CD14-positive monocyte (primary cell): ENCODE measurements at regions not wholly inside any gene's neighbourhood (a gene's known extent, or its start where the extent isn't known, plus 50 kb on each side); places are given as distances from the start of the nearest gene placed in this dataset.

Experiments used
- DNase-seq, 3 donors: peaks; one replicate each; pipeline ENCODE4 v3.0.0-alpha.2; 2011 to 2022
- H2AFZ ChIP-seq: 2 replicates; pipeline ENCODE4 v1.6.0; 2012; ENCODE audit warnings: mild to moderate bottlenecking, low read depth, low read length, inconsistent platforms; ENCODE audit not compliant: insufficient read depth, poor library complexity, severe bottlenecking
- H3K27ac ChIP-seq, 2 donors: 1 replicate in 1 of 2; 2 replicates in 1 of 2; pipeline ENCODE4 v1.5.1; 2012 to 2013; ENCODE audit warnings: low read length in 2 of 2, control low read depth in 1 of 2, inconsistent platforms in 1 of 2, low read depth in 1 of 2, mild to moderate bottlenecking in 1 of 2
- H3K27me3 ChIP-seq, 2 donors: one replicate each; pipeline versions ENCODE4 v1.6.0 to v1.6.1; 2011 to 2013; ENCODE audit warnings: low read length in 2 of 2; ENCODE audit not compliant: control insufficient read depth in 2 of 2, insufficient read depth in 2 of 2
- H3K36me3 ChIP-seq, 2 donors: replicated peaks in 1 of 2; 1 replicate in 1 of 2; 2 replicates in 1 of 2; pipeline versions ENCODE4 v1.5.1 to v1.6.1; 2012 to 2013; ENCODE audit warnings: low read length in 2 of 2, control low read depth in 1 of 2, inconsistent platforms in 1 of 2, mild to moderate bottlenecking in 1 of 2; ENCODE audit not compliant: insufficient read depth in 2 of 2, control insufficient read depth in 1 of 2
- H3K4me1 ChIP-seq, 2 donors: 1 replicate in 1 of 2; 2 replicates in 1 of 2; pipeline versions ENCODE4 v1.5.1 to v1.6.1; 2012 to 2013; ENCODE audit warnings: low read length in 2 of 2, control low read depth in 1 of 2, inconsistent platforms in 1 of 2, mild to moderate bottlenecking in 1 of 2, moderate library complexity in 1 of 2; ENCODE audit not compliant: insufficient read depth in 2 of 2, control insufficient read depth in 1 of 2
- H3K4me2 ChIP-seq: replicated peaks from 2 replicates; pipeline ENCODE3; 2012; ENCODE audit warnings: low read length, moderate library complexity, mild to moderate bottlenecking; ENCODE audit not compliant: poor library complexity, severe bottlenecking; ENCODE audit errors: extremely low read depth
- H3K4me3 ChIP-seq, 3 experiments: fragments of 200-600 bp in 1 of 3; sonication (generic) in 1 of 3; replicated peaks in 1 of 3; 1 replicate in 2 of 3; 2 replicates in 1 of 3; pipeline ENCODE4 v1.5.1; 2011 to 2013; ENCODE audit warnings: low read length in 3 of 3, mild to moderate bottlenecking in 3 of 3, control low read depth in 2 of 3, low read depth in 2 of 3, inconsistent platforms in 1 of 3, moderate library complexity in 1 of 3
- H3K79me2 ChIP-seq: 2 replicates; pipeline ENCODE4 v1.6.0; 2012; ENCODE audit warnings: mild to moderate bottlenecking, control low read depth, inconsistent platforms, low read length, moderate library complexity; ENCODE audit not compliant: insufficient read depth
- H3K9ac ChIP-seq: 2 replicates; pipeline ENCODE4 v1.6.0; 2017; ENCODE audit warnings: low read length, mild to moderate bottlenecking; ENCODE audit not compliant: insufficient read depth, poor library complexity, severe bottlenecking
- H3K9me3 ChIP-seq, 2 donors: replicated peaks in 1 of 2; 1 replicate in 1 of 2; 2 replicates in 1 of 2; pipeline versions ENCODE4 v1.5.1 to v1.6.1; 2012 to 2013; ENCODE audit warnings: low read length in 2 of 2, control low read depth in 1 of 2; ENCODE audit not compliant: control insufficient read depth in 1 of 2, insufficient read depth in 1 of 2
- H4K20me1 ChIP-seq: 2 replicates; pipeline ENCODE4 v1.6.0; 2012; ENCODE audit warnings: mild to moderate bottlenecking, low read length, control low read depth, moderate library complexity; ENCODE audit not compliant: insufficient read depth
- H3K27ac Mint-ChIP-seq, 7 donors: one replicate each; pipeline ENCODE4 v1.8.0; 2020; ENCODE audit warnings: mild to moderate bottlenecking in 7 of 7, mixed read lengths in 7 of 7, moderate library complexity in 6 of 7, inconsistent platforms in 2 of 7
- H3K27me3 Mint-ChIP-seq, 3 donors: one replicate each; pipeline ENCODE4 v1.8.0; 2021 to 2022; ENCODE audit warnings: low read depth in 3 of 3, mild to moderate bottlenecking in 3 of 3, mixed read lengths in 3 of 3, moderate library complexity in 3 of 3, inconsistent platforms in 1 of 3
- H3K36me3 Mint-ChIP-seq, 2 donors: one replicate each; pipeline ENCODE4 v1.8.0; 2020; ENCODE audit warnings: mixed read lengths in 2 of 2, inconsistent platforms in 1 of 2, mild to moderate bottlenecking in 1 of 2
- H3K4me1 Mint-ChIP-seq: one replicate; pipeline ENCODE4 v1.8.0; 2020; ENCODE audit warnings: mild to moderate bottlenecking, mixed read lengths
- H3K4me3 Mint-ChIP-seq, 2 donors: one replicate each; pipeline ENCODE4 v1.8.0; 2020; ENCODE audit warnings: mild to moderate bottlenecking in 2 of 2, mixed read lengths in 2 of 2, moderate library complexity in 1 of 2
- H3K9me3 Mint-ChIP-seq, 7 donors: one replicate each; pipeline ENCODE4 v1.8.0; 2020 to 2022; ENCODE audit warnings: mixed read lengths in 7 of 7, mild to moderate bottlenecking in 6 of 7, moderate library complexity in 6 of 7, inconsistent platforms in 2 of 7
- WGBS: methylation state at CpG from one replicate; pipeline ENCODE4 v1.1.5; 2013; ENCODE audit warnings: missing lambda C conversion rate; ENCODE audit not compliant: insufficient coverage; 5-methylcytosine and 5-hydroxymethylcytosine counted together
- intact Hi-C, 2 donors: fragments of 100-400 bp; cut with micrococcal nuclease; formaldehyde crosslinking; loops; one replicate each; pipeline versions ENCODE4 v1.15.0 to v1.15.1; 2023
- TF ChIP-seq, protein P1 (sequence below): fragments of 200-600 bp; IDR thresholded peaks from one replicate; pipeline ENCODE4 v1.8.0; 2022; ENCODE audit warnings: antibody characterized with exemption, mild to moderate bottlenecking

DNA sequence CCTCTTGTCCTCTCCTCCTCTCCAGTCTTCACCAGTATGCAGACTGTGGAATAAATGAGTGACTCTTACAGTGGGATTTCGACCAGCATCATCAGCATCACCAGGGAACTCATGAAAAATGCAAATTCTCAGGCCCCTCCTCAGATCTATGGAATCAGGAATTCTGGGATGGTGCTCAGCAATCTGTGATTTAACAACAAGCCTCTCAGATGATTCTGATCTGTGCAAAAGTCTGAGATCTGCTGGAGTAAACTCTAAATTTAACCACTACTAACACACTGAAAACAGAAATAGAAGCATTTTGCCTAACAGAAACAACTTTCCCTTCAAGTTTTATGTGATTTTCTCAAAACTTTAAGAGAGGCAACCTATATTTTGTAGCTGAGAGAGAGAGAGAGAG lies 124.8 kb upstream of the FAM3C start:
- H3K36me3 Mint-ChIP-seq = no peaks in the 10 kb centered on the region
- Histone ChIP-seq H3K9ac (no peak overlapping the region), H3K4me3 (no peak overlapping the region), H3K27me3 (no peaks in the 10 kb centered on the region), H3K27ac (no peak overlapping the region), H3K36me3 (no peaks in the 10 kb centered on the region), H3K9me3 (no peaks in the 10 kb centered on the region), H3K79me2 (no peaks in the 10 kb centered on the region), H4K20me1 (no peaks in the 10 kb centered on the region), H2AFZ (no peak overlapping the region), H3K4me1 (no peaks in the 10 kb centered on the region), H3K4me2 (no peak overlapping the region)
- no peaks in the 10 kb centered on the region for H3K9me3 Mint-ChIP-seq
- no peaks in the 10 kb centered on the region for H3K4me1 Mint-ChIP-seq
- no peak overlapping the region for H3K4me3 Mint-ChIP-seq
- no peaks in the 10 kb centered on the region for H3K27me3 Mint-ChIP-seq
- H3K27ac Mint-ChIP-seq = no peak overlapping the region
- TF ChIP-seq, protein P1, sequence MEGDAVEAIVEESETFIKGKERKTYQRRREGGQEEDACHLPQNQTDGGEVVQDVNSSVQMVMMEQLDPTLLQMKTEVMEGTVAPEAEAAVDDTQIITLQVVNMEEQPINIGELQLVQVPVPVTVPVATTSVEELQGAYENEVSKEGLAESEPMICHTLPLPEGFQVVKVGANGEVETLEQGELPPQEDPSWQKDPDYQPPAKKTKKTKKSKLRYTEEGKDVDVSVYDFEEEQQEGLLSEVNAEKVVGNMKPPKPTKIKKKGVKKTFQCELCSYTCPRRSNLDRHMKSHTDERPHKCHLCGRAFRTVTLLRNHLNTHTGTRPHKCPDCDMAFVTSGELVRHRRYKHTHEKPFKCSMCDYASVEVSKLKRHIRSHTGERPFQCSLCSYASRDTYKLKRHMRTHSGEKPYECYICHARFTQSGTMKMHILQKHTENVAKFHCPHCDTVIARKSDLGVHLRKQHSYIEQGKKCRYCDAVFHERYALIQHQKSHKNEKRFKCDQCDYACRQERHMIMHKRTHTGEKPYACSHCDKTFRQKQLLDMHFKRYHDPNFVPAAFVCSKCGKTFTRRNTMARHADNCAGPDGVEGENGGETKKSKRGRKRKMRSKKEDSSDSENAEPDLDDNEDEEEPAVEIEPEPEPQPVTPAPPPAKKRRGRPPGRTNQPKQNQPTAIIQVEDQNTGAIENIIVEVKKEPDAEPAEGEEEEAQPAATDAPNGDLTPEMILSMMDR = no peak
- intact Hi-C loops = no loop called here
- DNase-seq = no peak
- WGBS = no CpG with 5 or more reads among the region's 1 CpG

DNA sequence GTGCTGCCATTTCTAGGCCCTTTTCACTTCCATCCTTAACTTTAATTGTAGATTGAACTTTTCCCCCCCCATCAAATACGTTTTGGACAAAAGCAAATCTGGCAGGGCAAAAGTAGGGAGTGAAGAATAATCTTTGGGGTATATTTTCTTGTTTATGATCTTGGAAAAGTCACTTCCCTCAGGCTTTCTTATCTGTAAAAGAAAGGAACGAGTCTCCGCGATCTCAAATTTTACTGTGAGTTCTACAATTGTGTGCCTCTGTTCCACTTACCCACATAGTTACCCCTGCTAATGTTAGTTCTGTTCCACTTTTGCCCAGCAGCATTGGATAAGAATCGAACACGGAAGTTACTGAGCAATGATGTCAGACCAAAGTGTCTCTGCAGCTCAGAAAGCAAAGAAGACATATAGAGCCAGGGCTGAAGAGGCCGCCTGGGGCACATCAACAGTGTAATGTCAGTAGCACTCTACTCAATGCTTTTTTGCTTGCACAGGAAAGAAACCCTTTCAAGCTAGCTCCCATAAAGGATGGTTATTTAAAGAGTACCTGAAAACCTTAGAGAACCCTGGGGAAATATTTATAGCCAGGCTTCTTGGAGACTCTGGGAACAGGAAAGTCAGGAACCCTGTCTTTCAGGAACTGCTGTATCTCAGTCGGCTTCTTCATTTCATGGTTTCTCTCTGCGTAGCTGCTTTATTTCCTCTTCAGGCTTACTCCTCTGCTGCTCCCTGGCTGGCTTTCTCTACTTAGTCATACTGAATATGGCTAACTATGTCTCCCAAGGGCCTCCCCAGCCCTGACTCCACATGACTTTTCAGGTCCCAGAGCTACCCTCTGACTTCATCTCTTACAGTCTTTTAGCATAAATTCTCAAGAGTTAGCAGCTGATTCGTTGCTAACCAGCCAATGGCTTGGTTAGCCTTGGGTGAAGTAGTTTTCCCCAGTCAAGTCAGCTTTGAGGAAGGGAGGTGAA lies 123.7 kb upstream of the FAM3C start:
- Histone ChIP-seq H4K20me1 (no peaks in the 10 kb centered on the region), H3K27ac (no peak overlapping the region), H3K9me3 (no peaks in the 10 kb centered on the region), H3K36me3 (no peaks in the 10 kb centered on the region), H3K27me3 (no peaks in the 10 kb centered on the region), H3K79me2 (no peaks in the 10 kb centered on the region), H3K4me3 (no peak overlapping the region), H3K9ac (no peak overlapping the region), H2AFZ (no peak overlapping the region), H3K4me1 (no peaks in the 10 kb centered on the region), H3K4me2 (no peak overlapping the region)
- H3K27ac Mint-ChIP-seq = peak overlapping the region in 1 of 7 donors; percentile 66
- H3K9me3 Mint-ChIP-seq = no peaks in the 10 kb centered on the region
- 88% methylated on average over 7 of the region's 10 CpGs for WGBS
- intact Hi-C loops = no loop called here
- H3K4me3 Mint-ChIP-seq = no peak overlapping the region
- no peaks in the 10 kb centered on the region for H3K36me3 Mint-ChIP-seq
- peak in 2 of 3 donors; percentile 10 to 53 for DNase-seq
- H3K4me1 Mint-ChIP-seq = no peaks in the 10 kb centered on the region
- peaks cover 0 to 2% (median 0%) of the 10 kb centered on the region in 3 donors for H3K27me3 Mint-ChIP-seq
- TF ChIP-seq, protein P1 = no peak
